ENCODE measurements at regions not wholly inside any gene's neighbourhood (a gene's known extent, or its start where the extent isn't known, plus 50 kb on each side); places are given as distances from the start of the nearest gene placed in this dataset.

DNA sequence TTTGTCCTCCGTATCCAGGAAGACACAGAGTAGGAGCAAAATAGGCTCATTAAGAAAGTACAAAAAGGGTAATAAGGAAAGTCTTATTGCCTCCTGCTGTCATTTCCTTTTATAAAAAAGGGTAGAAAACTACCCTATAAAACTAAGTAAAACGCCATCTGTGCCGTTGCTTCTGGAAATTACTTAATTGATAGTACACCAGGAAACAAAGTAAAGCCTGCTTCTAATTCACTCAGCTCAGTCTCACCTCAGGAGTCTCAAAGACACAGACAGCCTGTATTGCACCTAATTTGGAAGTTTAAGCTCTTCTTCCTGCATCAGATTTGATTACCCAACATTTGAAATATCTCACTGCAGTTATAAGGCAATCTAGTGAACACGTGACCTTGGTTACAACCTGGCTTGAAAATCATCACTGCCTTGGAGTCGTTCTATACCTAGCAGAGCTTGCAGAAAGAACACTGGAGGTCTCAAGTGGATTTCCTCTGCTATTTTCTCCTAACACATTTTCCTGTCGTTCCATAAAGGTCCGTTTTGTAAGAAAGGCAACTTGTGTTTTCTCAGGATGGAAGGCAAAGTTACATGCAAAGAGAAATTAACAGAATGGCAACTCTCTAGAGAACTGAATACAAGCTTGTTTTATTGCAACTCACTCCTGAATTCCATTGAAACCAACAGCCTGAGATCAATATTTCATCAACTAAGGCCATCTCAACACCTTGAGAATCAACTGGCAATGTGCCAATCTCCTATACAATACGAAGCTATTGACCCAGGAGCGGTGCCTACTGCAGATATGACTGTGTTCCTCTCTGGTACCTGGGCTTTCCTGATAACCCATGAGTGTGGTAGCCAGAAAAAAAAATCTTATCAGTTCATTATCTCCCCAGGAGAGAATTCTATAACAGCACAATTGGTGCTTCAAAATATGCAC lies 203.3 kb upstream of the LMCD1 start:
- TF ChIP-seq, protein P1, sequence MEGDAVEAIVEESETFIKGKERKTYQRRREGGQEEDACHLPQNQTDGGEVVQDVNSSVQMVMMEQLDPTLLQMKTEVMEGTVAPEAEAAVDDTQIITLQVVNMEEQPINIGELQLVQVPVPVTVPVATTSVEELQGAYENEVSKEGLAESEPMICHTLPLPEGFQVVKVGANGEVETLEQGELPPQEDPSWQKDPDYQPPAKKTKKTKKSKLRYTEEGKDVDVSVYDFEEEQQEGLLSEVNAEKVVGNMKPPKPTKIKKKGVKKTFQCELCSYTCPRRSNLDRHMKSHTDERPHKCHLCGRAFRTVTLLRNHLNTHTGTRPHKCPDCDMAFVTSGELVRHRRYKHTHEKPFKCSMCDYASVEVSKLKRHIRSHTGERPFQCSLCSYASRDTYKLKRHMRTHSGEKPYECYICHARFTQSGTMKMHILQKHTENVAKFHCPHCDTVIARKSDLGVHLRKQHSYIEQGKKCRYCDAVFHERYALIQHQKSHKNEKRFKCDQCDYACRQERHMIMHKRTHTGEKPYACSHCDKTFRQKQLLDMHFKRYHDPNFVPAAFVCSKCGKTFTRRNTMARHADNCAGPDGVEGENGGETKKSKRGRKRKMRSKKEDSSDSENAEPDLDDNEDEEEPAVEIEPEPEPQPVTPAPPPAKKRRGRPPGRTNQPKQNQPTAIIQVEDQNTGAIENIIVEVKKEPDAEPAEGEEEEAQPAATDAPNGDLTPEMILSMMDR (IDR thresholded peaks at IDR 0.05) = no peak
- TF ChIP-seq POLR2A (IDR thresholded peaks at IDR 0.05) = no peak
